EH (cell line): ENCODE measurements at regions not wholly inside any gene's neighbourhood (a gene's known extent, or its start where the extent isn't known, plus 50 kb on each side); places are given as distances from the start of the nearest gene placed in this dataset.
"Not testable (repeated sequence)": the region's sequence is repeated elsewhere in the genome, so short reads cannot be mapped to it uniquely, and the experiment has no call there.

Experiments
- DNase-seq: peaks from one replicate; pipeline ENCODE4 v3.0.0-alpha.2; 2015; ENCODE audit warnings: low read depth

- not testable (repeated sequence) for DNase-seq
Observed at GRCh38 chr9:85880507-85880906, 60.4 kb upstream of the NAA35 start.

- DNase-seq, result no peak
Observed at GRCh38 chr9:85884256-85884655, 56.7 kb upstream of the NAA35 start.

- no peak for DNase-seq
Observed at GRCh38 chr9:85890962-85891361, 50.0 kb upstream of the NAA35 start.
